ENCODE measurements at regions not wholly inside any gene's neighbourhood (a gene's known extent, or its start where the extent isn't known, plus 50 kb on each side); places are given as distances from the start of the nearest gene placed in this dataset.
"Not testable (repeated sequence)": the region's sequence is repeated elsewhere in the genome, so short reads cannot be mapped to it uniquely, and the experiment has no call there.

GRCh38 chr3:197450810-197451209 lies 105.0 kb downstream of the BDH1 start:
- Histone ChIP-seq H3K4me1 (ENCODE audit: low read depth) (peaks cover 5% of the 10 kb centered on the region), H3K9me3 (no peaks in the 10 kb centered on the region), H3K36me3 (ENCODE audit: low read depth) (no peaks in the 10 kb centered on the region), H3K4me3 (no peak overlapping the region)
- intact Hi-C loops (cut with DNase I, micrococcal nuclease), result no loop called here
- ATAC-seq, result no peak
- DNase-seq, result no peak
- TF ChIP-seq CTCF (IDR thresholded peaks at IDR 0.05), result no peak

DNA sequence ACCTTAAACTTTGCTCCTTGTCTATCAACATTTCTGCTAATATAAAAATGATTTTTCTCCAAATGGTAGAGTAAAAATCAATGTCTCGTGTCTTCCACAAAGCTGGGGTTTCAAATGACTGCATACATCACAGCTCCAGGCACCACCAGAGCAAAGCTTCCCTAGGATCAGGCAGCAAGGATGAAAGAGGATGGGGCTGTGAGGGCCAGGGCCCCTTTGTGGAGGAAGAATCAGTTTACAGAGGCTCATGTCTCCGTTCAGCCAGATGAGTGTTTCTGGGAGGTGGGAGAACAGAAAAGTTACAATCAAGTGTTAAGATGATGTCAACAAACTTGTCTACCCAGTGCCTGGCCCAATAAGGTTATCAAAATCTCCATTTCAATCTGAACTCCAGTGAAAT lies 105.5 kb downstream of the BDH1 start:
- Histone ChIP-seq H3K4me3 (no peak overlapping the region), H3K36me3 (ENCODE audit: low read depth) (no peaks in the 10 kb centered on the region), H3K4me1 (ENCODE audit: low read depth) (peaks cover 5% of the 10 kb centered on the region), H3K9me3 (no peaks in the 10 kb centered on the region)
- intact Hi-C loops (cut with DNase I, micrococcal nuclease), result no loop called here
- DNase-seq (no peak), ATAC-seq (no peak)
- no peak for TF ChIP-seq CTCF (IDR thresholded peaks at IDR 0.05)

GRCh38 chr3:197449181-197449580 lies 106.6 kb downstream of the BDH1 start:
- H3K36me3 ChIP-seq (ENCODE audit: low read depth); DNase-seq; H3K9me3 ChIP-seq; intact Hi-C loops (cut with DNase I, micrococcal nuclease); H3K4me1 ChIP-seq (ENCODE audit: low read depth); ATAC-seq; H3K4me3 ChIP-seq: not testable (repeated sequence)

DNA sequence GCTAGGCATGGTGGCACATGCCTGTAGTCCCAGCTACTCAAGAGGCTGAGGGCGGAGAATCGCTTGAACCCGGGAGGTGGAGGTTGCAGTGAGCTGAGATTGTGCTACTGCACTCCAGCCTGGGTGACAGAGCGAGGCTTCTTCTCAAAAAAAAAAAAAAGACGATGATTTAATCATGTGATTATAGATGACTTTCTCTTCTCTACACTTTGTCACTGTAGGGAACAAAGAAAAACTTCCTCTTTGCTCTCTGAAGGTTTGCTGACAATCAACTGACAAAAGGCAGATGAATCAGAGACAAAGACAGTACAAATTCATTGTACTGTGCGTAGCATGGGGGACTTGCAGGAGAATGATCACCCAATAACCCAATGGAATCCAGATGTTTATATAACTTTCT lies 108.0 kb downstream of the BDH1 start:
- H3K4me1 ChIP-seq (ENCODE audit: low read depth); H3K4me3 ChIP-seq; DNase-seq; H3K9me3 ChIP-seq; intact Hi-C loops (cut with DNase I, micrococcal nuclease); H3K36me3 ChIP-seq (ENCODE audit: low read depth); ATAC-seq: not testable (repeated sequence)

DNA sequence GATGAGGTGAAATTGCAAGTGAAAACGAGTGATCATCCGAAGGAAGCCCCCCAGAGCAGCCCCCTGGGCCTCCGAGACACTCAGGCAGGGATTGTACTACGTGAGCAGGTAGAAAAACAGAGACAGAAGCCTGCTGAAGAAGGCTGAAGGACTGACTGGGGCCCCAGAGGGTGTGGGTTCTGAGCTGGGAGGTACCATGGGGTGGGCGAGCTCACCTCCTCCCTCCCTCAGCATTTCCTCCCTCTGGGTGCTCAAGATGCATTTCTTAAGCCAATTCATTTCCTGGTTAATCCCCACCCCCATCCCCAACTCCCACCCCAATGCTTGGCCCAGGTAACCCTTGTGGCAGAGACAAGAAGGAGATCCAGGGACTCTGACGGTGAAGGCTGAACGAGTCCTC lies 108.7 kb downstream of the BDH1 start:
- intact Hi-C loops (cut with DNase I, micrococcal nuclease), result no loop called here
- TF ChIP-seq CTCF (IDR thresholded peaks at IDR 0.05), result no peak
- no peaks in the 10 kb centered on the region for H3K4me1 ChIP-seq (ENCODE audit: low read depth)
- H3K36me3 ChIP-seq (ENCODE audit: low read depth), result no peaks in the 10 kb centered on the region
- no peak for DNase-seq
- no peak overlapping the region for H3K4me3 ChIP-seq
- ATAC-seq, result no peak
- H3K9me3 ChIP-seq, result no peaks in the 10 kb centered on the region

DNA sequence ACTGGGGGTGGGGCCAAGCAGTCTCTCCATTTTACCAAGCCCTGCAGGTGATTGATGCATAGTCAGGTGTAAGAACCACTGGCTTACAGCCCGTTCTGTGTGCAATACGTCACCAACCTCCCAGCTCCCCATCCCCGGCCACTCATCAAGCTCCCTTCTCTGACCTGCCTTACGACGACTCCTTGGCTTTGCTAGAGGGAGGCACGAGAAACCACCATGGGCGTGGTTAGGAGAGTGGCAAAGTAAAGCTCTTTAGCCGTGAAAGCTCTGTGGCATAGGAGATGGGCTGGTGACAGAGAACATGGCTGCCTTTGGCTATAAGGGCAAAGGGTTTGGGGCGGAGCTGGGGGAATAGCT lies 109.1 kb downstream of the BDH1 start:
- no peaks in the 10 kb centered on the region for H3K9me3 ChIP-seq
- TF ChIP-seq CTCF (IDR thresholded peaks at IDR 0.05), result no peak
- no peaks in the 10 kb centered on the region for H3K36me3 ChIP-seq (ENCODE audit: low read depth)
- intact Hi-C loops (cut with DNase I, micrococcal nuclease), result no loop called here
- H3K4me3 ChIP-seq, result no peak overlapping the region
- H3K4me1 ChIP-seq (ENCODE audit: low read depth), result no peaks in the 10 kb centered on the region
- DNase-seq (no peak), ATAC-seq (no peak)

- ATAC-seq, result no peak
- no peak for TF ChIP-seq CTCF (IDR thresholded peaks at IDR 0.05)
- no peak overlapping the region for H3K4me3 ChIP-seq
- no peaks in the 10 kb centered on the region for H3K36me3 ChIP-seq (ENCODE audit: low read depth)
- DNase-seq, result no peak
- H3K9me3 ChIP-seq, result no peaks in the 10 kb centered on the region
- H3K4me1 ChIP-seq (ENCODE audit: low read depth), result no peaks in the 10 kb centered on the region
- intact Hi-C loops (cut with DNase I, micrococcal nuclease), result no loop called here
These were observed 109.7 kb downstream of the BDH1 start for GRCh38 chr3:197445896-197446699.
